Activated CD4-positive, alpha-beta T cell treated with anti-CD3 and anti-CD28 coated beads, Interleukin-2, amount 50 U/mL, for 16 hours (primary cell): ENCODE measurements at regions not wholly inside any gene's neighbourhood (a gene's known extent, or its start where the extent isn't known, plus 50 kb on each side); places are given as distances from the start of the nearest gene placed in this dataset.

Experiments
- DNase-seq: peaks from one replicate; pipeline ENCODE4 v3.0.0-alpha.2; 2020

- DNase-seq: no peak
These were observed 55.1 kb upstream of the ARID2 start for GRCh38 chr12:45674181-45674977.

GRCh38 chr12:45675534-45675933 lies 54.0 kb upstream of the ARID2 start:
- DNase-seq: no peak
